Pancreas (tissue), 10 donors: ENCODE measurements at regions not wholly inside any gene's neighbourhood (a gene's known extent, or its start where the extent isn't known, plus 50 kb on each side); places are given as distances from the start of the nearest gene placed in this dataset.
"Not testable (repeated sequence)": the region's sequence is repeated elsewhere in the genome, so short reads cannot be mapped to it uniquely, and the experiment has no call there.

Source experiments
- ATAC-seq, 4 donors: fragments of 200-7000 bp; cut with Tn5 transposase; one replicate each; pipeline versions ENCODE4 v1.8.0 to v1.9.1; 2020; ENCODE audit warnings: mild to moderate bottlenecking in 4 of 4, moderate library complexity in 4 of 4
- DNase-seq, 6 donors: peaks; one replicate each; pipeline ENCODE4 v3.0.0-alpha.2; 2020
- FAIRE-seq: peaks from 2 replicates; lab custom pipeline; 2012; peaks lifted over from hg19 to GRCh38; lab: Jason Lieb, UNC
- H3K27ac ChIP-seq, 4 donors: fragments of 200-600 bp; sonication (generic); 1 replicate in 3 of 4; 2 replicates in 1 of 4; pipeline versions ENCODE4 v1.5.0 to v1.8.0; 2020
- H3K27me3 ChIP-seq, 4 donors: fragments of 200-600 bp; one replicate each; pipeline ENCODE4 v1.8.0; 2021
- H3K36me3 ChIP-seq, 3 donors: fragments of 200-600 bp; sonication (generic) in 1 of 3; one replicate each; pipeline versions ENCODE4 v1.5.0 to v1.8.0; 2020 to 2021
- H3K4me1 ChIP-seq, 3 donors: fragments of 200-600 bp; one replicate each; pipeline ENCODE4 v1.8.0; 2021
- H3K4me3 ChIP-seq, 4 donors: fragments of 200-600 bp; sonication (generic) in 2 of 4; one replicate each; pipeline versions ENCODE4 v1.5.0 to v1.8.0; 2020 to 2021
- H3K9me3 ChIP-seq, 4 donors: fragments of 200-600 bp; one replicate each; pipeline ENCODE4 v1.8.0; 2021
- WGBS, 2 donors: extraction: QIAGEN DNeasy Blood & Tissue Kit; methylation state at CpG; one replicate each; pipeline ENCODE4 v1.1.7; 2013; 5-methylcytosine and 5-hydroxymethylcytosine counted together
- intact Hi-C, 3 donors: fragments of 100-400 bp; cut with DNase I; formaldehyde crosslinking; loops; one replicate each; pipeline versions ENCODE4 v1.11.1 to v1.14.2; 2022
- TF ChIP-seq, protein P1 (sequence below), 4 donors: fragments of 200-600 bp; sonication (generic) in 3 of 4; IDR thresholded peaks; one replicate each; pipeline versions ENCODE4 v1.5.0 to v1.8.0; 2021; ENCODE audit warnings: antibody characterized with exemption in 4 of 4
- donor health status: healthy with polysubstance abuse.
- donor health status: DM: no; HTN: no; CAD: no; lungs with moderate emphysema.
- donor health status: DM: no; HTN: no; CAD: no.
- donor health status: control.
- donor health status: control.
- donor health status: Bipolar disorder and iron deficiency.
- donor health status: DM: yes; HTN: yes; CAD: no.
- donor health status: DM: no; HTN: no; CAD: no.
- donor health status: DM: no; HTN: no; CAD: no.
- donor health status: DM: yes; HTN: yes; CAD: no.

DNA sequence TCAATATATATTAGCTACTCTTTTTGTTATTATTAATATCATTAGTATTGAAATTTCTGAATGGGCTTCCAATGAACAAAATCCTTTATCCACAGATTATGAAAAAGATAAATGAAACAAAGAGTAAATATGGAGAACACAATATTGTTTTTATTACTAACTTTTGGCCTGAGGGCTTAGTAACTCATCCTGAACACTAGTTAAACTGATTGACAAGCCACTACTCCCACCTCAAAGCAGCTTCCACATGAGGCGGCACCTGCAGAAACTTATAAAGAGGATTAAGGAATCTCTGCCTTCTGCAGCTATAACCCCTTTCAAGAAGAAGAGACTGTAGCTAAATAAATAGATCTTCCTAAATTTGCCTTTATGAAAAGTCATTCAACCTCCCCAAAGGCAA lies 187.6 kb upstream of the ALG10 start:
- ATAC-seq (no peak), FAIRE-seq (no peak), DNase-seq (no peak)
- no peaks in the 10 kb centered on the region for H3K4me1 ChIP-seq
- WGBS, 2 donors = 68 to 72% methylated on average over 1 of the region's 1 CpG
- intact Hi-C loops = no loop called here
- no peaks in the 10 kb centered on the region for H3K27me3 ChIP-seq
- TF ChIP-seq, protein P1, sequence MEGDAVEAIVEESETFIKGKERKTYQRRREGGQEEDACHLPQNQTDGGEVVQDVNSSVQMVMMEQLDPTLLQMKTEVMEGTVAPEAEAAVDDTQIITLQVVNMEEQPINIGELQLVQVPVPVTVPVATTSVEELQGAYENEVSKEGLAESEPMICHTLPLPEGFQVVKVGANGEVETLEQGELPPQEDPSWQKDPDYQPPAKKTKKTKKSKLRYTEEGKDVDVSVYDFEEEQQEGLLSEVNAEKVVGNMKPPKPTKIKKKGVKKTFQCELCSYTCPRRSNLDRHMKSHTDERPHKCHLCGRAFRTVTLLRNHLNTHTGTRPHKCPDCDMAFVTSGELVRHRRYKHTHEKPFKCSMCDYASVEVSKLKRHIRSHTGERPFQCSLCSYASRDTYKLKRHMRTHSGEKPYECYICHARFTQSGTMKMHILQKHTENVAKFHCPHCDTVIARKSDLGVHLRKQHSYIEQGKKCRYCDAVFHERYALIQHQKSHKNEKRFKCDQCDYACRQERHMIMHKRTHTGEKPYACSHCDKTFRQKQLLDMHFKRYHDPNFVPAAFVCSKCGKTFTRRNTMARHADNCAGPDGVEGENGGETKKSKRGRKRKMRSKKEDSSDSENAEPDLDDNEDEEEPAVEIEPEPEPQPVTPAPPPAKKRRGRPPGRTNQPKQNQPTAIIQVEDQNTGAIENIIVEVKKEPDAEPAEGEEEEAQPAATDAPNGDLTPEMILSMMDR (IDR thresholded peaks at IDR 0.05) = no peak
- H3K9me3 ChIP-seq = no peaks in the 10 kb centered on the region
- no peak overlapping the region for H3K27ac ChIP-seq
- no peaks in the 10 kb centered on the region for H3K36me3 ChIP-seq
- no peak overlapping the region for H3K4me3 ChIP-seq

GRCh38 chr12:33876618-33877017 lies 145.7 kb upstream of the ALG10 start:
- Histone ChIP-seq H3K36me3 (no peaks in the 10 kb centered on the region), H3K9me3 (no peaks in the 10 kb centered on the region), H3K27me3 (no peaks in the 10 kb centered on the region), H3K4me1 (no peaks in the 10 kb centered on the region), H3K27ac (no peak overlapping the region), H3K4me3 (no peak overlapping the region)
- intact Hi-C loops = no loop called here
- WGBS, 2 donors = 46 to 87% methylated on average over 1 of the region's 1 CpG
- ATAC-seq (no peak), DNase-seq (no peak), FAIRE-seq (no peak)
- TF ChIP-seq, protein P1 (IDR thresholded peaks at IDR 0.05) = no peak

- FAIRE-seq (no peak), ATAC-seq (no peak), DNase-seq (no peak)
- intact Hi-C loops = no loop called here
- WGBS, 2 donors = 47 to 50% methylated on average over 3 of the region's 3 CpGs
- TF ChIP-seq, protein P1 (IDR thresholded peaks at IDR 0.05) = no peak
- H3K36me3 ChIP-seq = no peaks in the 10 kb centered on the region
- no peak overlapping the region for H3K4me3 ChIP-seq
- H3K4me1 ChIP-seq = no peaks in the 10 kb centered on the region
- H3K27ac ChIP-seq = no peak overlapping the region
- no peaks in the 10 kb centered on the region for H3K9me3 ChIP-seq
- no peaks in the 10 kb centered on the region for H3K27me3 ChIP-seq
Observed at GRCh38 chr12:33892425-33892824, 129.9 kb upstream of the ALG10 start.

GRCh38 chr12:33920460-33920859 lies 101.8 kb upstream of the ALG10 start:
- H3K9me3 ChIP-seq, H3K4me3 ChIP-seq, intact Hi-C loops, DNase-seq, H3K27me3 ChIP-seq, FAIRE-seq, H3K4me1 ChIP-seq, H3K27ac ChIP-seq, ATAC-seq, H3K36me3 ChIP-seq: not testable (repeated sequence)
- WGBS, 2 donors = 58 to 64% methylated on average over 5 of the region's 5 CpGs

DNA sequence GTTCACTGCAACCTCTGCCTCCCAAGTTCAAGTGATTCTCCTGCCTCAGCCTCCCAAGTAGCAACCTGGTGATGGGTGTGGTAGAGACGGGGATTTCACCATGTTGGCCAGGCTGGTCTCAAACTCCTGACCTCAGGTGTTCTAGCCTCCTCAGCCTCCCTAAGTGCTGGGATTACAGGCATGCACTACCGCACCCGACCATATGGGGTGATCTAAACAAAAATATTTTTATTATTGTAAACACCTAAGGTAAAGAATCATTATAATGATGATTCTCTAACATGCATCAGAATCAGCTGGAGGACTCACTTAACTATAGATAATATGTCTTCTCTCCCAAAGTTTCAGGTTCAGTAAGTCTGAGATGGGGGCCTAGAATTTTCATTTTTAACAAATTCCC lies 96.2 kb upstream of the ALG10 start:
- no peak overlapping the region for H3K27ac ChIP-seq
- no peaks in the 10 kb centered on the region for H3K27me3 ChIP-seq
- DNase-seq = no peak
- no peaks in the 10 kb centered on the region for H3K36me3 ChIP-seq
- ATAC-seq = no peak
- FAIRE-seq = no peak
- no peaks in the 10 kb centered on the region for H3K4me1 ChIP-seq
- no peaks in the 10 kb centered on the region for H3K9me3 ChIP-seq
- WGBS, 2 donors = 46 to 51% methylated on average over 3 of the region's 3 CpGs
- intact Hi-C loops = no loop called here
- TF ChIP-seq, protein P1 (IDR thresholded peaks at IDR 0.05) = no peak
- no peak overlapping the region for H3K4me3 ChIP-seq

DNA sequence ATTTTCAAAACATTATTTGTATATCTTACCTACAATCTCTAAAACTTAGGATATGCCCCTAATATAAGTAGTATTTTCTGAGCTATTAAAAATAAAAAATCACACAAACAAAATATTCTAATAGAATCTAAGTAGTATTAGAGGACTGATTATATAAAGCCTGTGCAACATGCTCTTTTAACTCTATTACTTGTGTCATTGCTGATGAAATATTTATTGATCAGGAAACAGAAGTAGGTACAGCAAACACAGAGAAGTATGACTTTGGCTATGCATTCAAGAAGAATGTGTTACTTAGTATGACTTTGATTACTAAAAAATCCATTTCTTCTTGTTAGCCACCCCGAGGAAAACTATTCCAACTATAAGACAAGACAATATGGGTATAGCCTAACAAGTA lies 84.6 kb upstream of the ALG10 start:
- FAIRE-seq, H3K4me1 ChIP-seq, H3K9me3 ChIP-seq, H3K4me3 ChIP-seq, DNase-seq, ATAC-seq, H3K27ac ChIP-seq, H3K36me3 ChIP-seq, H3K27me3 ChIP-seq, intact Hi-C loops: not testable (repeated sequence)
- 26 to 34% methylated on average over 1 of the region's 1 CpG for WGBS, 2 donors
